H1 (cell line): ENCODE measurements at regions not wholly inside any gene's neighbourhood (a gene's known extent, or its start where the extent isn't known, plus 50 kb on each side); places are given as distances from the start of the nearest gene placed in this dataset.

Experiments
- SAP30 ChIP-seq: fragments of 300-600 bp; sonication (generic); IDR thresholded peaks from 2 replicates; pipeline ENCODE4 v1.7.1; 2012; ENCODE audit warnings: low read length, moderate library complexity, mild to moderate bottlenecking, inconsistent platforms; ENCODE audit not compliant: insufficient read depth, insufficient replicate concordance

DNA sequence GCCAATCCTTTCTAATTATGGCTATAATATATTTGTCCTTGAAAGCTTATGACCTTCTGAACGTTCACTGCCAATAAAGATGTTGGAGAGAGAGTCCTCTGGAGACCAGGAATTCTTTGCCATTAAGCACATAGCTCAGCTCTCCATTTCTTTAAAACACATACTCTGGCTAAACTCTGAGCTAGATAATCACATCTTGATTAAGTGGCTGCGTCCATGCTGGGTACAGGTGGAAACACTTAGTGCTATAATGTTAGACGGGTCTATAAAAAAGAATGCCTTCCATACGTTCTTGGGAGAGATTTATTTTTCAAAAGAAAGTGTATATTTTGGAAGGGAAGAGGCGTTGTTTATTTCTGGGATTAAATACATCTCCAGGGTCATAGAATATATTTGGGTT lies 314.5 kb downstream of the LPIN1 start (continued):
- TF ChIP-seq SAP30, result no peak
